H9 (cell line): ENCODE measurements at regions not wholly inside any gene's neighbourhood (a gene's known extent, or its start where the extent isn't known, plus 50 kb on each side); places are given as distances from the start of the nearest gene placed in this dataset.

ENCODE experiments used
- DNase-seq: peaks from one replicate; pipeline ENCODE4 v3.0.0-alpha.2; 2017
- H2AFZ ChIP-seq: one replicate; pipeline ENCODE4 v1.6.1; 2013; ENCODE audit warnings: mild to moderate bottlenecking, low read length, control low read depth, moderate library complexity
- H2AK5ac ChIP-seq: 2 replicates; pipeline ENCODE4 v1.6.1; 2013; ENCODE audit warnings: low read length, control low read depth, mixed read lengths; ENCODE audit not compliant: insufficient read length
- H2BK120ac ChIP-seq: one replicate; pipeline ENCODE4 v1.6.1; 2013; ENCODE audit warnings: low read depth, mild to moderate bottlenecking, low read length, control low read depth, inconsistent platforms; ENCODE audit not compliant: poor library complexity, severe bottlenecking
- H2BK12ac ChIP-seq: 2 replicates; pipeline ENCODE4 v1.6.1; 2013; ENCODE audit warnings: low read length, control low read depth, mixed read lengths, low read depth; ENCODE audit not compliant: insufficient read length
- H2BK15ac ChIP-seq: 2 replicates; pipeline ENCODE4 v1.6.1; 2013; ENCODE audit warnings: low read depth, low read length, control low read depth
- H2BK20ac ChIP-seq: one replicate; pipeline ENCODE4 v1.6.1; 2013; ENCODE audit warnings: low read depth, mild to moderate bottlenecking, low read length, control low read depth, inconsistent platforms; ENCODE audit not compliant: poor library complexity, severe bottlenecking
- H2BK5ac ChIP-seq: 2 replicates; pipeline ENCODE4 v1.6.1; 2013; ENCODE audit warnings: low read length, control low read depth, mixed read lengths; ENCODE audit not compliant: insufficient read length
- H3K14ac ChIP-seq: 2 replicates; pipeline ENCODE4 v1.6.1; 2013; ENCODE audit warnings: low read length, control low read depth; ENCODE audit not compliant: insufficient read depth
- H3K18ac ChIP-seq: 2 replicates; pipeline ENCODE4 v1.6.1; 2013; ENCODE audit warnings: low read depth, mild to moderate bottlenecking, mixed read lengths, low read length, control low read depth; ENCODE audit not compliant: insufficient read length
- H3K23ac ChIP-seq: 2 replicates; pipeline ENCODE4 v1.6.1; 2013; ENCODE audit warnings: low read length, control low read depth, mixed read lengths, low read depth; ENCODE audit not compliant: insufficient read length
- H3K23me2 ChIP-seq: 2 replicates; pipeline ENCODE4 v1.6.1; 2013; ENCODE audit warnings: low read depth, mild to moderate bottlenecking, mixed read lengths, low read length, control low read depth; ENCODE audit not compliant: insufficient read length, poor library complexity, severe bottlenecking
- H3K27ac ChIP-seq: 2 replicates; pipeline ENCODE4 v1.5.1; 2013; ENCODE audit warnings: low read length, control low read depth, mixed read lengths, low read depth; ENCODE audit not compliant: insufficient read length
- H3K27me3 ChIP-seq: 2 replicates; pipeline ENCODE4 v1.6.1; 2013; ENCODE audit warnings: low read length, control low read depth, inconsistent platforms; ENCODE audit not compliant: insufficient read depth
- H3K4ac ChIP-seq: 2 replicates; pipeline ENCODE4 v1.6.1; 2013; ENCODE audit warnings: low read depth, mild to moderate bottlenecking, control low read depth, inconsistent platforms, low read length, moderate library complexity
- H3K4me1 ChIP-seq: 2 replicates; pipeline ENCODE4 v1.6.1; 2013; ENCODE audit warnings: low read length, control low read depth, inconsistent platforms; ENCODE audit not compliant: insufficient read depth
- H3K4me2 ChIP-seq: 2 replicates; pipeline ENCODE4 v1.6.1; 2013; ENCODE audit warnings: low read length, control low read depth, mixed read lengths; ENCODE audit not compliant: insufficient read length, insufficient read depth
- H3K56ac ChIP-seq: 2 replicates; pipeline ENCODE4 v1.6.1; 2013; ENCODE audit warnings: low read depth, mild to moderate bottlenecking, mixed read lengths, low read length, control low read depth; ENCODE audit not compliant: insufficient read length
- H3K79me1 ChIP-seq: 2 replicates; pipeline ENCODE4 v1.6.1; 2013; ENCODE audit warnings: low read depth, mild to moderate bottlenecking, moderate library complexity, low read length, control low read depth, inconsistent platforms; ENCODE audit not compliant: insufficient read depth, poor library complexity, severe bottlenecking
- H3K79me2 ChIP-seq: 2 replicates; pipeline ENCODE4 v1.6.1; 2013; ENCODE audit warnings: low read length, control low read depth, inconsistent platforms; ENCODE audit not compliant: insufficient read depth
- H3K9ac ChIP-seq: 2 replicates; pipeline ENCODE4 v1.6.1; 2013; ENCODE audit warnings: low read length, control low read depth, mixed read lengths; ENCODE audit not compliant: insufficient read length; ENCODE audit errors: extremely low read depth
- H3K9me3 ChIP-seq: one replicate; pipeline ENCODE4 v1.6.1; 2013; ENCODE audit warnings: low read depth, low read length, inconsistent platforms; ENCODE audit not compliant: control insufficient read depth
- H3T11ph ChIP-seq: one replicate; pipeline ENCODE4 v1.6.1; 2013; ENCODE audit warnings: mild to moderate bottlenecking, low read length, control low read depth, inconsistent platforms
- H4K20me1 ChIP-seq: one replicate; pipeline ENCODE4 v1.6.1; 2013; ENCODE audit not compliant: control insufficient read depth, insufficient read length, insufficient read depth
- H4K5ac ChIP-seq: 2 replicates; pipeline ENCODE4 v1.6.1; 2013; ENCODE audit warnings: low read depth, mild to moderate bottlenecking, mixed read lengths, low read length, control low read depth; ENCODE audit not compliant: insufficient read length
- H4K8ac ChIP-seq: replicated peaks from 2 replicates; pipeline ENCODE4 v1.6.1; 2013; ENCODE audit warnings: low read length, control low read depth, mixed read lengths, low read depth; ENCODE audit not compliant: insufficient read length
- H4K91ac ChIP-seq: 2 replicates; pipeline ENCODE4 v1.6.1; 2013; ENCODE audit warnings: low read depth, mild to moderate bottlenecking, moderate library complexity, mixed read lengths, low read length, control low read depth; ENCODE audit not compliant: insufficient read length
- H3K27ac Mint-ChIP-seq, 3 experiments: 2 replicates in 2 of 3; 3 replicates in 1 of 3; pipeline ENCODE4 v1.8.0; 2020 to 2021; ENCODE audit warnings: mixed read lengths in 3 of 3, mild to moderate bottlenecking in 1 of 3, moderate library complexity in 1 of 3
- H3K27me3 Mint-ChIP-seq: 2 replicates; pipeline ENCODE4 v1.8.0; 2021; ENCODE audit warnings: low read depth, mild to moderate bottlenecking, moderate library complexity, mixed read lengths
- H3K36me3 Mint-ChIP-seq, 3 experiments: 2 replicates in 2 of 3; 3 replicates in 1 of 3; pipeline ENCODE4 v1.8.0; 2020 to 2021; ENCODE audit warnings: low read depth in 3 of 3, mixed read lengths in 3 of 3; ENCODE audit not compliant: insufficient read depth in 1 of 3
- H3K4me1 Mint-ChIP-seq, 2 experiments: 2 replicates each; pipeline ENCODE4 v1.8.0; 2020; ENCODE audit warnings: mixed read lengths in 2 of 2
- H3K4me3 Mint-ChIP-seq, 2 experiments: 2 replicates in 1 of 2; 3 replicates in 1 of 2; pipeline ENCODE4 v1.8.0; 2020 to 2021; ENCODE audit warnings: mild to moderate bottlenecking in 2 of 2, mixed read lengths in 2 of 2, moderate library complexity in 1 of 2
- H3K9me3 Mint-ChIP-seq, 2 experiments: 2 replicates in 1 of 2; 3 replicates in 1 of 2; pipeline ENCODE4 v1.8.0; 2020; ENCODE audit warnings: mild to moderate bottlenecking in 2 of 2, mixed read lengths in 2 of 2, moderate library complexity in 1 of 2
- WGBS: extraction: QIAGEN DNeasy Blood & Tissue Kit; methylation state at CpG from one replicate; pipeline ENCODE4 v1.1.7; 2013; ENCODE audit warnings: missing lambda C conversion rate, low lambda C conversion rate, mixed read lengths; ENCODE audit not compliant: insufficient read length; ENCODE audit errors: extremely low coverage; 5-methylcytosine and 5-hydroxymethylcytosine counted together
- TF ChIP-seq, protein P1 (sequence below): fragments of 200-600 bp; sonication (generic); conservative IDR thresholded peaks from 3 replicates; pipeline ENCODE4 v1.8.0; 2021; ENCODE audit warnings: antibody characterized with exemption, mild to moderate bottlenecking

DNA sequence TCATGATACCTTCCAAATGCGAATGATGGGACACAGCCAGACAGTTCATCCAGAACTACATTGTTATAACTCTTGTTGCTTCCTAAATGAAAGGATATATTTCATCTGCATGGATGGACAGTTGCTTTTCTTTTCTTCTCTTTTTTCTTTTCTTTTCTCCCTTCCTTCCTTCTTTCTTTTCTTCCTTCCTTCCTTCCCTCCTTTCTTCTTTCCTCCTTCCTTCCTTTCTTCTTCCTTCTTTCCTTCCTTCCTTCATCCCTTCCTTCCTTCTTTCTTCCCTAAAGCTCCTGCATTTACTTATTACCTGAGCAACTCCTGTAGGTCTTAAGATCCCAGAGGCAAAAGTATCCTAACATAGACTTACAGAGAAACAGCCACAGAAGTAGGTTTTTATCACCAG, 221.6 kb downstream of the DUSP10 start:
- Histone ChIP-seq H3K9me3 (no peaks in the 10 kb centered on the region), H2AFZ (no peak overlapping the region), H2BK12ac (no peak overlapping the region), H3K18ac (no peak overlapping the region), H3K23me2 (no peaks in the 10 kb centered on the region), H3K56ac (no peak overlapping the region), H2AK5ac (no peak overlapping the region), H4K8ac (no peak overlapping the region), H3K14ac (no peak overlapping the region; the same call in 1 of the 2 replicates), H3K9ac (no peak overlapping the region), H3K4ac (no peak overlapping the region), H3K79me1 (no peaks in the 10 kb centered on the region), H3K23ac (no peak overlapping the region), H4K91ac (no peak overlapping the region), H4K5ac (no peak overlapping the region), H2BK20ac (no peak overlapping the region), H2BK15ac (no peak overlapping the region), H4K20me1 (no peaks in the 10 kb centered on the region), H3K79me2 (no peaks in the 10 kb centered on the region), H2BK5ac (no peak overlapping the region), H3K27ac (no peak overlapping the region), H3K27me3 (no peaks in the 10 kb centered on the region), H3T11ph (no peak overlapping the region), H2BK120ac (no peak overlapping the region), H3K4me1 (no peaks in the 10 kb centered on the region), H3K4me2 (no peak overlapping the region)
- H3K27ac Mint-ChIP-seq: no peak overlapping the region
- WGBS: no CpG with 5 or more reads among the region's 1 CpG
- no peak for DNase-seq
- no peaks in the 10 kb centered on the region for H3K9me3 Mint-ChIP-seq
- TF ChIP-seq, protein P1, sequence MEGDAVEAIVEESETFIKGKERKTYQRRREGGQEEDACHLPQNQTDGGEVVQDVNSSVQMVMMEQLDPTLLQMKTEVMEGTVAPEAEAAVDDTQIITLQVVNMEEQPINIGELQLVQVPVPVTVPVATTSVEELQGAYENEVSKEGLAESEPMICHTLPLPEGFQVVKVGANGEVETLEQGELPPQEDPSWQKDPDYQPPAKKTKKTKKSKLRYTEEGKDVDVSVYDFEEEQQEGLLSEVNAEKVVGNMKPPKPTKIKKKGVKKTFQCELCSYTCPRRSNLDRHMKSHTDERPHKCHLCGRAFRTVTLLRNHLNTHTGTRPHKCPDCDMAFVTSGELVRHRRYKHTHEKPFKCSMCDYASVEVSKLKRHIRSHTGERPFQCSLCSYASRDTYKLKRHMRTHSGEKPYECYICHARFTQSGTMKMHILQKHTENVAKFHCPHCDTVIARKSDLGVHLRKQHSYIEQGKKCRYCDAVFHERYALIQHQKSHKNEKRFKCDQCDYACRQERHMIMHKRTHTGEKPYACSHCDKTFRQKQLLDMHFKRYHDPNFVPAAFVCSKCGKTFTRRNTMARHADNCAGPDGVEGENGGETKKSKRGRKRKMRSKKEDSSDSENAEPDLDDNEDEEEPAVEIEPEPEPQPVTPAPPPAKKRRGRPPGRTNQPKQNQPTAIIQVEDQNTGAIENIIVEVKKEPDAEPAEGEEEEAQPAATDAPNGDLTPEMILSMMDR: no peak
- H3K27me3 Mint-ChIP-seq: no peaks in the 10 kb centered on the region
- no peaks in the 10 kb centered on the region for H3K4me1 Mint-ChIP-seq
- no peak overlapping the region for H3K4me3 Mint-ChIP-seq
- no peaks in the 10 kb centered on the region for H3K36me3 Mint-ChIP-seq
